Aorta (tissue), 5 donors: ENCODE measurements at regions not wholly inside any gene's neighbourhood (a gene's known extent, or its start where the extent isn't known, plus 50 kb on each side); places are given as distances from the start of the nearest gene placed in this dataset.

Experiments
- ATAC-seq: fragments of 200-7000 bp; cut with Tn5 transposase; one replicate; pipeline ENCODE4 v1.9.1; 2022; ENCODE audit warnings: moderate library complexity; ENCODE audit not compliant: low FRiP score
- DNase-seq, 2 donors: peaks; one replicate each; pipeline ENCODE4 v3.0.0-alpha.2; 2020
- H3K27ac ChIP-seq, 2 donors: one replicate each; pipeline ENCODE4 v1.5.1; 2013; ENCODE audit warnings: low read length in 2 of 2, mild to moderate bottlenecking in 2 of 2, moderate library complexity in 2 of 2, control low read depth in 1 of 2, inconsistent platforms in 1 of 2, low read depth in 1 of 2
- H3K27me3 ChIP-seq, 2 donors: one replicate each; pipeline ENCODE4 v1.6.1; 2013; ENCODE audit warnings: control low read depth in 1 of 2, low read length in 1 of 2, mild to moderate bottlenecking in 1 of 2, moderate library complexity in 1 of 2; ENCODE audit not compliant: insufficient read depth in 2 of 2, control insufficient read depth in 1 of 2
- H3K36me3 ChIP-seq, 2 donors: one replicate each; pipeline ENCODE4 v1.6.1; 2013; ENCODE audit warnings: control low read depth in 1 of 2, low read length in 1 of 2, mild to moderate bottlenecking in 1 of 2; ENCODE audit not compliant: insufficient read depth in 2 of 2, control insufficient read depth in 1 of 2
- H3K4me1 ChIP-seq, 2 donors: one replicate each; pipeline ENCODE4 v1.6.1; 2013; ENCODE audit warnings: low read length in 2 of 2, control low read depth in 1 of 2, mild to moderate bottlenecking in 1 of 2, moderate library complexity in 1 of 2; ENCODE audit not compliant: insufficient read depth in 2 of 2, control insufficient read depth in 1 of 2
- H3K4me3 ChIP-seq, 2 donors: one replicate each; pipeline ENCODE4 v1.5.1; 2013; ENCODE audit warnings: low read length in 2 of 2, control low read depth in 1 of 2, mild to moderate bottlenecking in 1 of 2
- H3K9me3 ChIP-seq: one replicate; pipeline ENCODE4 v1.6.1; 2013; ENCODE audit warnings: mild to moderate bottlenecking, low read length; ENCODE audit not compliant: control insufficient read depth
- WGBS, 2 donors: extraction: QIAGEN DNeasy Blood & Tissue Kit; methylation state at CpG; one replicate each; pipeline ENCODE4 v1.1.7; 2013; 5-methylcytosine and 5-hydroxymethylcytosine counted together
- intact Hi-C, 2 donors: fragments of 100-400 bp; cut with DNase I; formaldehyde crosslinking; loops; one replicate each; pipeline versions ENCODE4 v1.14.2 to v1.15.0; 2022
- donor health status: healthy with polysubstance abuse.
- donor health status: Bipolar disorder and iron deficiency.
- donor health status: DM: no; HTN: no; CAD: no.
- donor health status: DM: no; HTN: no; CAD: no.
- donor health status: DM: yes; HTN: yes; CAD: no.

GRCh38 chr3:168618827-168619470 lies 523.2 kb upstream of the GOLIM4 start:
- Histone ChIP-seq H3K4me3 (no peak overlapping the region), H3K27me3 (no peaks in the 10 kb centered on the region), H3K9me3 (no peaks in the 10 kb centered on the region), H3K4me1 (no peaks in the 10 kb centered on the region), H3K36me3 (no peaks in the 10 kb centered on the region), H3K27ac (no peak overlapping the region)
- WGBS, 2 donors: 64 to 79% methylated on average over 3 of the region's 3 CpGs
- intact Hi-C loops: loop anchor here in 1 of 2 donors (10.0 kb wide), 1 partner anchor 414 kb away; no protein-coding TSS in a partner anchor
- ATAC-seq: no peak
- DNase-seq: no peak

GRCh38 chr3:168617658-168618057 lies 521.9 kb upstream of the GOLIM4 start:
- intact Hi-C loops: loop anchor here in 1 of 2 donors (10.0 kb wide), 1 partner anchor 413 kb away; no protein-coding TSS in a partner anchor
- Histone ChIP-seq H3K36me3 (no peaks in the 10 kb centered on the region), H3K4me3 (no peak overlapping the region), H3K4me1 (no peaks in the 10 kb centered on the region), H3K27ac (no peak overlapping the region), H3K27me3 (peaks cover 0 to 1% of the 10 kb centered on the region in 2 donors), H3K9me3 (no peaks in the 10 kb centered on the region)
- DNase-seq: no peak
- ATAC-seq: no peak

- DNase-seq (no peak), ATAC-seq (no peak)
- Histone ChIP-seq H3K27me3 (peaks cover 0 to 2% of the 10 kb centered on the region in 2 donors), H3K27ac (no peak overlapping the region), H3K4me1 (no peaks in the 10 kb centered on the region), H3K4me3 (no peak overlapping the region), H3K36me3 (no peaks in the 10 kb centered on the region), H3K9me3 (no peaks in the 10 kb centered on the region)
- WGBS, 2 donors: 57 to 78% methylated on average over 3 of the region's 3 CpGs
- intact Hi-C loops: loop anchor here in 1 of 2 donors (10.0 kb wide), 1 partner anchor 412 kb away; no protein-coding TSS in a partner anchor
Measured at GRCh38 chr3:168616915-168617314, 521.2 kb upstream of the GOLIM4 start.

- Histone ChIP-seq H3K27ac (no peak overlapping the region), H3K4me1 (no peaks in the 10 kb centered on the region), H3K27me3 (peaks cover 0 to 5% of the 10 kb centered on the region in 2 donors), H3K4me3 (no peak overlapping the region), H3K9me3 (no peaks in the 10 kb centered on the region), H3K36me3 (no peaks in the 10 kb centered on the region)
- no peak for ATAC-seq
- intact Hi-C loops: loop anchor here in 1 of 2 donors (10.0 kb wide), 1 partner anchor 411 kb away; no protein-coding TSS in a partner anchor
- no peak for DNase-seq
- WGBS, 2 donors: 45 to 61% methylated on average over 2 of the region's 2 CpGs
Measured at GRCh38 chr3:168615493-168616020, 519.8 kb upstream of the GOLIM4 start.

GRCh38 chr3:168613151-168613550 lies 517.4 kb upstream of the GOLIM4 start:
- Histone ChIP-seq H3K4me1 (no peaks in the 10 kb centered on the region), H3K27ac (no peak overlapping the region), H3K4me3 (no peak overlapping the region), H3K9me3 (no peaks in the 10 kb centered on the region), H3K27me3 (peaks cover 0 to 5% of the 10 kb centered on the region in 2 donors), H3K36me3 (no peaks in the 10 kb centered on the region)
- whole genome bisulfite sequencing, 2 donors: 20% methylated on average over 5 of the region's 5 CpGs
- intact Hi-C loops: loop anchor here in 1 of 2 donors (10.0 kb wide), 1 partner anchor 408 kb away; no protein-coding TSS in a partner anchor
- ATAC-seq: no peak
- no peak for DNase-seq

- Histone ChIP-seq H3K4me3 (no peak overlapping the region), H3K4me1 (no peaks in the 10 kb centered on the region), H3K36me3 (no peaks in the 10 kb centered on the region), H3K9me3 (no peaks in the 10 kb centered on the region), H3K27ac (no peak overlapping the region), H3K27me3 (peaks cover 0 to 5% of the 10 kb centered on the region in 2 donors)
- WGBS, 2 donors: 33 to 34% methylated on average over 5 of the region's 5 CpGs
- no peak for DNase-seq
- no peak for ATAC-seq
- intact Hi-C loops: loop anchor here in 1 of 2 donors (10.0 kb wide), 1 partner anchor 408 kb away; no protein-coding TSS in a partner anchor
Measured at GRCh38 chr3:168612671-168613070, 516.9 kb upstream of the GOLIM4 start.

GRCh38 chr3:168611826-168612225 lies 516.1 kb upstream of the GOLIM4 start:
- Histone ChIP-seq H3K9me3 (no peaks in the 10 kb centered on the region), H3K36me3 (no peaks in the 10 kb centered on the region), H3K27me3 (peaks cover 0 to 5% of the 10 kb centered on the region in 2 donors), H3K4me1 (no peaks in the 10 kb centered on the region), H3K4me3 (no peak overlapping the region), H3K27ac (no peak overlapping the region)
- DNase-seq (no peak), ATAC-seq (no peak)
- 95% methylated on average over 1 of the region's 1 CpG for WGBS, 2 donors
- intact Hi-C loops: loop anchor here in 1 of 2 donors (10.0 kb wide), 1 partner anchor 407 kb away; no protein-coding TSS in a partner anchor

- DNase-seq: no peak
Measured at GRCh38 chr3:168608926-168609325, 513.2 kb upstream of the GOLIM4 start.

GRCh38 chr3:168604767-168605166 lies 509.0 kb upstream of the GOLIM4 start:
- H3K27ac ChIP-seq: no peak overlapping the region
- ATAC-seq: no peak
- 76% methylated on average over 3 of the region's 3 CpGs for WGBS, 2 donors
- H3K27me3 ChIP-seq: no peaks in the 10 kb centered on the region
- no peak overlapping the region for H3K4me3 ChIP-seq
- no peaks in the 10 kb centered on the region for H3K36me3 ChIP-seq
- no peaks in the 10 kb centered on the region for H3K4me1 ChIP-seq
- no peaks in the 10 kb centered on the region for H3K9me3 ChIP-seq
- intact Hi-C loops: no loop called here
- no peak for DNase-seq

More at GRCh38 chr3:168608926-168609325, 513.2 kb upstream of the GOLIM4 start:
- H3K27me3 ChIP-seq: peaks cover 0 to 5% of the 10 kb centered on the region in 2 donors
- intact Hi-C loops: no loop called here
- H3K36me3 ChIP-seq: no peaks in the 10 kb centered on the region
- WGBS, 2 donors: 79 to 93% methylated on average over 3 of the region's 3 CpGs
- H3K4me1 ChIP-seq: no peaks in the 10 kb centered on the region
- H3K9me3 ChIP-seq: no peaks in the 10 kb centered on the region
- no peak for ATAC-seq
- no peak overlapping the region for H3K4me3 ChIP-seq
- H3K27ac ChIP-seq: no peak overlapping the region
